ENCODE measurements at regions not wholly inside any gene's neighbourhood (a gene's known extent, or its start where the extent isn't known, plus 50 kb on each side); places are given as distances from the start of the nearest gene placed in this dataset.

DNA sequence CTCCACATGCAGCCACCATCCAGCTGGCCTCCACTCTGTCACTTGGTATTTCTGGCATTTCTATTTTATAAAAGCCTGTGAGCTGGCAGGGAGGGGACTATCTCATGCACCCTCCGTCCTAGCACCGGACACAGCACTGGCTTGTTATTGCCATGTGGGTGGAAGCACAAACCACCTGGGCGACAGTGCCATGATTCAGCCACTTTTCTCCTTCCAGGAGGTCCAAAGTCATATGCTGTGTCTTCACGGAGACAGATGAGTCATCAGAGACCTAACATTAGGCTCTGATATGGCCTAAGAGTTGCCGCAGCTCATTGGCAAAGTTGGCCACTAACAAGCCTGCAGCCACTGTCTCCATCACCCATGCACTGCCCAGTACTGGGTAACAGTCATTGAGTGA, 1123.0 kb downstream of the VRK1 start:
- Histone ChIP-seq H3K27me3 (no peaks in the 10 kb centered on the region), H3K9me3 (no peaks in the 10 kb centered on the region), H3K4me1 (no peaks in the 10 kb centered on the region), H3K36me3 (no peaks in the 10 kb centered on the region), H3K27ac (no peak overlapping the region), H3K4me3 (replicated peaks in 1 of 3) (no peak overlapping the region)
- 87 to 90% methylated on average over 5 of the region's 5 CpGs for WGBS, 2 donors
- TF ChIP-seq CTCF (IDR thresholded peaks at IDR 0.05) (no peak), POLR2A (IDR thresholded peaks at IDR 0.05) (no peak)
- DNase-seq: no peak
- intact Hi-C loops (cut with DNase I): no loop called here

GRCh38 chr14:97921296-97921695, 1124.1 kb downstream of the VRK1 start:
- TF ChIP-seq POLR2A (IDR thresholded peaks at IDR 0.05) (no peak), CTCF (IDR thresholded peaks at IDR 0.05) (no peak)
- intact Hi-C loops (cut with DNase I): no loop called here
- Histone ChIP-seq H3K27me3 (no peaks in the 10 kb centered on the region), H3K36me3 (no peaks in the 10 kb centered on the region), H3K27ac (no peak overlapping the region), H3K4me3 (replicated peaks in 1 of 3) (no peak overlapping the region), H3K4me1 (no peaks in the 10 kb centered on the region), H3K9me3 (no peaks in the 10 kb centered on the region)
- no peak for DNase-seq
- WGBS, 2 donors: 62 to 74% methylated on average over 5 of the region's 5 CpGs

DNA sequence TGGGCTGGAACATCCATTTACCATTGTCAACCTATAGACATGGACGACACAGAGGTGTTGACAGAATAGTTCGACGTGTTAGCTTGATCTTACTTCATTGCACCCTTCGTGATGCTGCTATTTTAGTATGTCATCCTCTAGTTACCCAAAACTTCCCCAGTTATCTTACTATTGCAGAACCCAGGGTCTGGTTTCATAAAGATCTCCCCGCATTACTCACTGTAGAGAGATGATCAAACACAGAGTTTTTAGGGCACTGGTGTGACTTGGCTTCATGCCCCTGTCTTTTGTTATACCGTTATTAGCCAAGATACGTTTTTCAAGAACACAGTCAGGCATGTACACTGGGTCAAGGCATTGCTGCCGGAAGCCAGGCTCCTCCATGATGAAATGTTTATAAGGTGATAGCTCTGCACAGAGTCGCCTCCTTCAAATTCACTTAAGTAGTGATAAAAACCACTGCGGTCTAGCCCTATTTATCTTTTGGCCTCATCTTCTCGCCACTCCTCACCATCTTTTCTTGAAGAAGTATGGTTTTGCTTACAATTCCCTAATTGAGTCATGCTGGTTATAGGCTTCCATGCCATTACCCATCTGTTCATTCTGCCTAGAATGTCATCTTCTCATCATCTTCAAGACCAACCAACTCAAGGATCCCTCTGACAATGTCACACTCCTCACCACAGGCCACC, 1127.9 kb downstream of the VRK1 start:
- 88 to 91% methylated on average over 11 of the region's 11 CpGs for WGBS, 2 donors
- Histone ChIP-seq H3K27ac (no peak overlapping the region), H3K27me3 (no peaks in the 10 kb centered on the region), H3K9me3 (no peaks in the 10 kb centered on the region), H3K4me1 (no peaks in the 10 kb centered on the region), H3K4me3 (replicated peaks in 1 of 3) (no peak overlapping the region), H3K36me3 (no peaks in the 10 kb centered on the region)
- no peak for DNase-seq
- no peak for TF ChIP-seq POLR2A (IDR thresholded peaks at IDR 0.05)
- TF ChIP-seq CTCF (IDR thresholded peaks at IDR 0.05): no peak
- intact Hi-C loops (cut with DNase I): no loop called here

DNA sequence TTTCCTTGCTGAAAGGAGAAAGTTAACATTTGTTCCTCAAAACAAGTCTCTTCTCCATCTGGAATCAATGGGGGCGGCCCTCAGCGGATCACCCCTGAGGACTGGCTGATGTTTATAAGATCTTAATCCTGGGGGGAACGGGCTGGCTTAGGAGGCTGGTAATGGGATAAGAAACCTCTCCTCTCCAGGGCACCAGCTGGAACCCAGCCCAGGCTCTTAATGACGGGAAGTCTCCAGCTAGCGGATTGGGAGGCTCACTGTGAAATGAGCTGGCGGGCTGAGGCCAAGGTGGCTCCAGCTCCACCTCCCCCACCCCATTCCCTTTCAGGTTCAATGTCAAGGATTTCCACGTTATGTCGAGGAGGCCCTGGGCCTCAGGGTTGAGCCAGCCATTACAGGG, 1133.0 kb downstream of the VRK1 start:
- no peaks in the 10 kb centered on the region for H3K4me1 ChIP-seq
- H3K27ac ChIP-seq: no peak overlapping the region
- no peaks in the 10 kb centered on the region for H3K9me3 ChIP-seq
- H3K36me3 ChIP-seq: no peaks in the 10 kb centered on the region
- intact Hi-C loops (cut with DNase I): no loop called here
- DNase-seq: no peak
- H3K4me3 ChIP-seq (replicated peaks in 1 of 3): no peak overlapping the region
- WGBS, 2 donors: 68 to 77% methylated on average over 8 of the region's 8 CpGs
- TF ChIP-seq POLR2A (IDR thresholded peaks at IDR 0.05) (no peak), CTCF (IDR thresholded peaks at IDR 0.05) (no peak)
- H3K27me3 ChIP-seq: no peaks in the 10 kb centered on the region

DNA sequence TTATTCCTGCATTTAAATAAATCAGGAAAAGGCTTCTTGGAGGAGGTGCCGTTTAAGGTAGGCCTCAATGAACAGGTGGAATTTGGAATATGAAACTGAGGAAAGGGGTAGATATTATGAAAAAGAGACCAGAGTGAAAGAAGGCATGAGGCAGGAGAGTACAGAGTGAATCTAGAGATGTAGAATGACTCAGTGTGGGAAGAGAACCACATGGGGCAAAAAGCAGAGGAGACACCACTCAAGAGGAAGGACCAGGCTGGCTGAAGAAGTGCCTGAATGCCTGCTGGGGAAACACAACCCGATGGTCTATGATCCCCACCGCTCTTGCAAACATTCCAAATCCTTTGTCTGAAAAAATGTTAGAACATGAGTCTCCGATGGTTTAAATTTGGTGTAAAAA, 1134.1 kb downstream of the VRK1 start:
- Histone ChIP-seq H3K36me3 (no peaks in the 10 kb centered on the region), H3K27ac (no peak overlapping the region), H3K4me1 (no peaks in the 10 kb centered on the region), H3K27me3 (no peaks in the 10 kb centered on the region), H3K9me3 (no peaks in the 10 kb centered on the region), H3K4me3 (replicated peaks in 1 of 3) (no peak overlapping the region)
- intact Hi-C loops (cut with DNase I): no loop called here
- no peak for DNase-seq
- TF ChIP-seq CTCF (IDR thresholded peaks at IDR 0.05): no peak
- no peak for TF ChIP-seq POLR2A (IDR thresholded peaks at IDR 0.05)
- WGBS, 2 donors: 87 to 88% methylated on average over 4 of the region's 4 CpGs
